NCI-H748 (cell line): ENCODE measurements at regions not wholly inside any gene's neighbourhood (a gene's known extent, or its start where the extent isn't known, plus 50 kb on each side); places are given as distances from the start of the nearest gene placed in this dataset.

Source experiments
- DNase-seq: peaks from one replicate; lab custom pipeline; 2025; ENCODE audit not compliant: unreplicated experiment; lab: John Stamatoyannopoulos, UW

DNA sequence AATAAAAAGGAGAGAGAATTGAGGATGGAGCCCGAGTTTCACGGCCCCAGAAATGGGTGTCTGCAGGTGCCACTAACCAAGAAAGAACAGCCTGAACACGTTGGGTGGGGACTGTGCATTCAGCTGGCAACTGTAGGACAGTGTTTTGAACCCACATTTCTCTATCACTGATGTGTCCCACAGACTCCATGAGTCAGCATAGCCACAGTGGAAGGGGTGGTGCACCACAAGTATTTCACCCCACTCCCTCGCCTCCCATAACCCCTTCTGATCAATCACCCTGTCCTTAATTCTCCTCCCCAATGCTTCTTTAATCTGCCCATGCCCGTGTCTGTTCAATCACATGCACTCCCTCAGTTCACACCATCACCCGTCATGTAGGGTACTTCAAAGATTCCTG is 291.5 kb downstream of the ZNF516 start:
- DNase-seq = no peak

DNA sequence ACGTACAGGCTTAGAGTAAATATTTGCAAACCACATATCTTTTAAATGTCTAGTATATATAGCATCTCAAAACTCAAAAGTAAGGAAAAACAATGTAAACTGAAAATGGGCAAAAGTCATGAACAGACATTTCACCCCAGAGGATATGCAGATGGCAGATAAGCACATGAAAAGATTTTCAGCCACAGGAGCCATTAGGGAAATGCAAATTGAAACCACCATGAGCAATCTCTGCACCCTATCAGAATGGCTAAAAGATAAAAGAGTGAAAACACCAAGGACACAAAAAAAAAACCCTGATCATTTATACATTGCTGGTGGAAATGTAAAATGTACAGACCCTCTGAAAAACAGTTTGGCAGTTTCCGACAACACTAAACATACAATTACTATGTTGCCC is 292.7 kb downstream of the ZNF516 start:
- no peak for DNase-seq

DNA sequence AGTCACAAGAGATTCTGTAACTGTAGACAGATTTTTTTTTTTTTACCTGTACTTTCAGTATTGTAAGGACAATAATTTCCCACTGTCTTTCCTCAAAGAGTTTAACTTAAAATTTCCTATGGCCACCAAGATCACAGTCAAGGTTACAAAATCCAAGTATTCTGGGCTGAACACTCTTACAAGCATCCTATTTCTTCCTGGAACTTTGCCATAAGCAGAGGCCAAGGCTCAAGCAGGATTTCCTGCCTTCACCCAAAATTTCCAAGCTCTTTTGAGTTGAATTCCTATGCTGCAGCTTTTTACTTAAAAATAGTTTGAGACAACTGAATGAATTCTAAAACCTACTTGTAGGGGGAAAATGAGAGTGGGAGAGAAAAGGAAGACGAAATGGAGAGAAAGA is 299.4 kb downstream of the ZNF516 start:
- DNase-seq = no peak

DNA sequence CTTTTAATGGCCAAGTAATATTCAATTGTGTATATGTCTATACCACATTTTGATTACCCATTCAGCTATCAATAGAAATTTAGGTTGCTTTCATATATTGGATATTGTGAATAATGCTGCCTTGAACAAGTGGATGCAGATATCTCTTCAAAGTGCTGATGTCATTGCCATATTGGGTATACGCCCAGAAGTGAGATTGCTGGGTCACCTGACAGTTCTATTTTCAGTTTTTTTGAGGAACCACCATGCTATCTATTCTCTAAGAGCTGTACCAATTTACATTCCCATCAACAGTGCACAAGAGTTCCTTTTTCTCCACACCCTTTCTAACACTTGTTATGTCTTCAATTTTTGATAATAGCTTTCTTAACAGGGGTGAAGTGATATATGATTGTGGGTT is 306.9 kb downstream of the ZNF516 start:
- DNase-seq = no peak

DNA sequence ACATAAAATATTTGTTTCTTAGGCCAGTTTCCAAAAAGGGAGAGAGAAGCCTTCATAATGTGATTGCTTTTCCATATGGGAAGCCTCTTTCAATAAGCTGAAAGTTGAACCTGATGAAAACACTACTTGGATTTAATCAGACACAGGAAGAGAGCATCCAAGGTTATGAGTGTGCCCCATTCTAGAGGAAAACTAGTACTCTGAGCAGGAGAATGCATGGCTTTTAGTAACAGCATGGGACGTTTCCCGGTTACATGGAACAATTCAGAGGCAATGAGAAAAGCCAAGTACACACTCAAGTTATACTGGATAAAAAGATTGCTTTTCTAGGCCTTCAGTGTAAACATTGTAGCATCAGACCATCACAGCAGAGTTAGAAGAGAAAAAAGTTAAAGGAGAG is 315.8 kb downstream of the ZNF516 start:
- no peak for DNase-seq

DNA sequence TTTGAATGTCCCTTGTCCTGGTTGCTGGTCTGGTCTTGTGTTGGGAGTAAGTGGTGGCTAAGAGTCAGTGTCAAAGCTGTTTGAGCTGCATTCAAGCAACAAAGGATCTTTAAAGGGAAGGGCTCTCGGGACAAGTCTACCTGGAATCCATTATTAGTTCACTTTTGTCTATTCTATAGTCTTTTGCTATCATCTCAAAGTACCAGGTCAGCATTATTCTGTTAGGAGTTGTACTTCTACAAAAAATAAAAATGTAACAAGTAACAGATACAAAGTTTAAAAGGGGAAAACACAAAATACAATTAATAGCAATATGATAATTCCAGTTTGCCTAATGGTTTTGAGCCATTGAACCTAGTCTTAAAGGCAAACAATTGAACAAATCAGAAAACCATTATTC is 317.9 kb downstream of the ZNF516 start:
- no peak for DNase-seq

DNA sequence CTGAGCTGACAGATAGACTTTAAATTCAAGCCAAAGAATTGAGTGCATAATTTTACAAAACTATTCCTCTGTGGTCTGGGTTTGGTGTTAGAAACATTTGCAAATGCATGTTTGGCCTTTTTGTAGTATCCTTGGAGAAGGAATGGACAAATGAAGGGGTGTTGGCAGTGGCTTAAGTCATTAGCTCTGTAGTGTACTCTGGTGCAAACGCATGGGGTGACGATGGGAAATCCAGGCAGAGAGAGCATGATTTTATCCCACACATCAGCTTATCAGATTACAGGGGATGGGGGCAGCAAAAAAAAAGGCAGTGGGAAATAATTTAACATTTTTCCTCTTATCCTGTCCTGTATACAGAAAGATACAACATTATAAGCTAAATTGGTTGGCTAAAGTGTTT is 320.6 kb downstream of the ZNF516 start:
- no peak for DNase-seq

DNA sequence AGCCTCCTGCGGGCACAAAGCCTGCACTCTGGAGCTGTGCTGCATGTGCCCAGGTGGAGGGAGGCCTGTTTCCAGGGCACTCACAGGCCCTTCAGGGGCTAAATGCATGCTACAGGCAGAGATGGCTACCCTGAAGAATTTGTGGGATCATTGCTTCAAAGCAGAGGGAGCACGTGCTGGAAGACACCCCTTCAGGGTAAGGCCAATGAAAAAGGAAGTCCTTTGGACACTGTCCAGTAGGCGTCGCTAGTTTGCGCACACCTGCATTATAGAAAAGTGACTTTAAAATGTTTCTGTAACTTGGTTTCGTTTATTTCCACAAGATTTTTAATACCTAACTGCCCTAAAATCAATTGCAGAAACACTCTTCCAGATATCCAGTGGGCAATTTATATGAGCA is 325.3 kb downstream of the ZNF516 start:
- DNase-seq = peak; percentile 18

DNA sequence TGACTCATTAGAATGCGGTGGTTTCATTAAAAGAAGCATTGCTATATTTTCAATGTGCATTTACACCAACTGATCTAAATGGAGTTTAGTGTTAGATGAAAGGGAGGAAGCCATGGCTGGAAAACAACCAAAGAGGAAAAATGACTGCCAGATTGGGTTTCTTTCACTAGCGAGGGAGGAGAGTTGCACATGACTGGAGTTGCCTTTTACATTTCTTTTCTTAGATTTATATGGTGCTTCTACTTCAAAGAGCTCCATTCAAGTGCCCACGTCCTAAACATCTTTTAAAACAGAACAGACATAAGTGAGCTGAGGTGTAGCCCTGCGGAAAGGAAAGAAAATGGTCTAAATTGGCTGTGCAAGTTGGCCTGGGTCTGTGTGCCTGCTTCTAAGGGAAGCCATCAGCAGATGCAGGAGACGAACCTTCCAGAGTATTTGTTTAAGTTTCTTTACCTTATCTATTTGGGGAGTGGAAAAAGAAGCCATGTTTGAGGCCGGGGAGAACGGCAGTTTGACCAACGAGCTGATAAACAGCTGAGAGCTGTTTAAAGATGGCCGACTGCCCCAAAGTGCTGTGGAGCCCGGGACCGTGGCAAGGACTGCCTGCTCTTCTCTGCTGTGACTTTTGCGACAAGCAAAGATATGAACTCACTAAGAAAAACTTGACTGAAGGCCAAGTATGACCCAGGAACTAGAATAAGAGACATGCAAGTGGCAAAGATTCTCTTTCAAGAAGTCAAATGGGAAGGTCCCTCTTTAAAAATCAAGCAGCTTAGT is 327.0 kb downstream of the ZNF516 start:
- DNase-seq = no peak

DNA sequence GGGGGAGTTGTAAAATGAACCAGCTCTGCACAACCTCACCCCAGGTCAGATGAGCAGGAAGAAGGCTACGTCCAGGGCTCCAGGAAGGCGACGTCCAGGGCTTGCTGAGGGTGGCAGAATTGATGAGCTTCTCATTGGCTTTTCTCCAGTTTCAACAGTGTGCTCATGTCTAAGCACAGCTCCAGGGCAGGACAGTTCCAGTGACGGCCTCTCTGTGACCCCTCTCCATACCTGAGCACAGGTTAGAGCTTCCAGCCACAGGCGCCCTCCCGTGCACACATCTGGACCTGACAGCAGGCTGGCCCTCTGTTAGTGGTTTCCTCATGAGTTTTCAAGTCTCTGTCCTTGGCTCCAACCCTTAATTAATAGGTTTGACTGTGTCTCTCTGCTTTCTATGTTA is 327.6 kb downstream of the ZNF516 start:
- no peak for DNase-seq

DNA sequence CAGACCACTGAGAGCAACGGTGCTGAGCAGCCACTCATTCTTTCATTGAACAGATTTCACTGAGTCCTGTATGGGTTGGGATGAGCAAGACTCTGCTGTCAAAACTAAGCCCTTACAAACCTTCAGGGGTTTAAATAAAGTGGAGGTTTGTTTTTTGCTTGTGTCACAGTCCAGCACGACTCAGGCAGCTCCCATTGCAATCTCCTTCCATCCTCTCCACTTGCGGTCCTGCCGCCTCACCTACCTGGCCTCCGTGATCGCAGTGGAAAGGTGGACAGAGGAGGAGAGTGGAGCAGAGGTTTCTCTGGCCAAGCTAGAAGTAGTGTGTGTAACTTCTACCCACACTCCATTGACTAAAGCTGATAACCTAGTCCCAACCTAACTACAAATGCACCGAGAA is 332.2 kb downstream of the ZNF516 start:
- no peak for DNase-seq

DNA sequence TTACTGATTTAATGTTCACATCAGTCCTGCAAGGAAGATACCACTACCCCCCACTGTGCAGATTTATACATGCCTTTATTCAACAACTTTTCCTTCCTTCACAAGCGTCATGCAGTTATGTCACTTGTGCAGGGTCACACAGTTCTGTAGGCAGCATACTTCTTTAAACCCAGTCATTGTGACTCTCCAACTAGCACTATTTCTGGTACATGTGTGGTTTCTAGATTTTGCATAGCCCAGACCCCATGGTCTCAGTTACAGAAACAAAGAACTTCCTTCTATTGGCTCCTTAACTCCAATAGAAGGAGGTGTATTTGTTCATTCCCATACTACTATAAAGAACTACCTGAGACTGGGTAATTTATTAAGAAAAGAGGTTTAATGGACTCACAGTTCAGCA is 333.1 kb downstream of the ZNF516 start:
- no peak for DNase-seq

DNA sequence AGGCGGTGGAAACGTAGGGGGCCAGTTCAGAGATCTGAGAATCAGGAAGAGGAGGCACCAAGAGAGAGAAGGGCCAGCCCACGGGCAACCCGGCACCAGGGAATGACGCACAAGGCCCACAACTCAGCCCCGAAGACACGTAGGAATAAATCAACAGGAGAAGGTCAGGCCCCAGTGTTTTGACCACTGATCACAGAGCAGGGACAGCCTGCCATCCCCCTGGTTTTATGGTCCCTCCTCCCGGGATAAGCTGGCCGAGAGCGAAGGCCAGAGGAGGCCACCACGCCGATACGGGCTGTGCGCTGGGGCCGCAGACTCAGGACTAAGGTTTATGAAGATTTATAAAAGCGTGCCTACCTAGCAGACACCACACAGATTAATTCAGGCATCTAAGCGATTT is 341.4 kb downstream of the ZNF516 start:
- no peak for DNase-seq

DNA sequence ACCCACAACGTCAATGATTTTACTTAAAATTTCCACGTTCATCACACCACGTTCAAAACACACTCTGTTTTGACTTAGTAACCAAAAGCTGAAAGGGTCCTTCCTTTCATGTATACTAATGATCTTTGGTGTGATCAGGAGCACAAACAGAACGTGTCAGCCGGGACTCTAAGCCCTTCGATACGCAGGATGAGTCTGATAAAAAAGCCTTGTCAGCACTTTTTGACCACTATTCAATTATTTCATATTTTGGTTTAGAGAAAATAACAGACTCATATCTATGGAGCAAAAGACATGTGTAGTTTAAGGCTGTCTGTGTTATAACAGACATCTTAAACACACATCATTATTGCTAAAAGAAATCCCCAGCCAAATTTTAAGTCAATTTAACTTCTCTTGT is 345.3 kb downstream of the ZNF516 start:
- no peak for DNase-seq

DNA sequence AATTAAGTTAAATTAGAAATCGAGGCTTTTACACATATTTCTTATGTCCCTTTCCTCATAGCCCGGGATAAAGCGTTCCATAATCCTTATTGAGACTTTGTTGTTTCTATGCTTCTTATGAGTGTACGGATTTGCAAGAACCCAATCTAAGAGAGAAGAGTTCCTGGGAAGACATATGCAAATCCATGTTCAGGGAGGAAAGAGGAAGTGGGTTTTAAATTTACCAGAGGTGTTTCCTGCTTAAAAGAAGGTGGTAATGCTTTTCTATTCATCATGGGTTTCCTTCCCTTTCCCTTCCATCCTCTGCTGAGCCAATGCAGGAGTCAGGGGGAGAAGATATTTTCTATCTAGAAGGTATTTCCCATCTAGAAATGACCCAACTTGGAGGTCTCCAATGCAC is 345.8 kb downstream of the ZNF516 start:
- DNase-seq = no peak

DNA sequence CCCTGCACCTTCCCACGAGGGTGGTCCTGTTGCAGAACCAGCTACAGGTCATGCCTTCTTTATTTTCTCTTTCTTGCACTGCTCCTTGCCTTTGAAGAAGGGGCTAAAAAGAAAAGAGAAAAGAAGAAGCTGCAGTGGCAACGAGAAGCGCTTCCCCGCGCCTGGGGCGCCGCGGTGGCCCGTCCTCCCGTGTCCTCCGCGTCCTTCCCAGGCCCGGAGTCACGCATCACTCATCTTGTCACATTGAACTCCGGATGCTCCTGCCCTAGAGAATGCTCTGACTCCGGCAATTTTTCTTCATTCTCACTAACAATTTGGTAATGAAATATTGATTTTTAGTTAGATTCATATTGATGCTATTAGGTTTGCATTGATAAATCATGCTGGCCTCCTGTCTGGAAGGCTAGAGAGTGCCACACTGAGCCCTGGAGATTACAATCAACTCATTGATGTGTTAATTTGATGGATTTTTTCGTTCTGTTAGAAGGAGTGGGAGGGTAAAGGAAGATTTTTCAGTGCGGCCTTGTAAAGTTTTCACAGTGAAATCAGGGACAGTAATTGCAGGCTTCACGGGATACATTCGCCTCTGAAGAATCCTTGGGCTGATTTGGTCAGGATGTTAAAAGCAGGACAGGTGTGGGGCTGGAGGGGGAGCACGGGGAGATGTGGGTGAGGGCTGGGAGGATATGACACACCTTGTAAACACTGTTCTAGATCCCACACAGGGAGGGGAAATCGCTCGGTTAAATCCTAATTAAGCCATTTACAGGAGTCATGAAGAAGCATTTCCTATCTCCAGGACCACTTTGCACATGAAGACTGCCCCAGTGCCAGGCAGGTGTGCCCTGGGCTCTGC is 349.3 kb downstream of the ZNF516 start:
- peak; percentile 22 for DNase-seq

DNA sequence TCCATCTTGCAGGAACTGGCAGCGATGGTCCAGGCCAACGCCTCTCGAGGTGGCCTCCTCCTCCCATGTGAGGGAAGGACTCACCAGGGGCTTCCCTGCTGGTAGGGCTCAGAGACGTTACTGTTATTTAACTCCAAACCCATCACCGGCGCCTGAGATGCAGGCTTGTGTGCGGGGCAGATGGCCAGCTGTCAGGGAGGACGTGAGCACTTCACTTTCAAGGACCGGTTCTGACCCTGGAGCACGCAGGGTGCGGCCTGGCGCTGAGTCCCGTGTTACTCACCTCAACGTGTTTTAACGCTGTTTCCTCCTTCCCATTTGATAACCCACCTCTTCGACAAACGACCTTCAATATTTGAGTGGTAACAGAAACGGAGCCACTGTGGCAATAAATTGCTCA is 350.2 kb downstream of the ZNF516 start:
- DNase-seq = no peak

DNA sequence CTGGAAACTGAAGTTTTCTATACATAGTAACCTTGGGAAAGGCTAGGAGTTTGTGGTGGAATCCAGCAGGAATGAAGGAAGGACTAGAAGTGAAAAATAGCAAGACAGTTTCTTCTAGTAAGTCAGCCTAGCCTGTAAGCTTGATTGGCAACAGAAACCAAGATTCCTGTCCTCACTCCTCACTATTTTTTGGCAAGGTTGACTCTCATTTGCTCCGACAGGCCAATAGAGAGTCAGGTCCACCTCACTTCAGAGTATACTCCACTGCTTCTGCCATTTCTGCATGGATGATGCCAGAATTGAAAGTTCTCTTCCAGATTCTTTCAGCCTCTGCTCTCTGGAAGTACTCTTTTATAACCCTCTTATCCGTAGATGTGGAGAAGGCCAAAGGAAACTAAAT is 352.4 kb downstream of the ZNF516 start:
- no peak for DNase-seq

DNA sequence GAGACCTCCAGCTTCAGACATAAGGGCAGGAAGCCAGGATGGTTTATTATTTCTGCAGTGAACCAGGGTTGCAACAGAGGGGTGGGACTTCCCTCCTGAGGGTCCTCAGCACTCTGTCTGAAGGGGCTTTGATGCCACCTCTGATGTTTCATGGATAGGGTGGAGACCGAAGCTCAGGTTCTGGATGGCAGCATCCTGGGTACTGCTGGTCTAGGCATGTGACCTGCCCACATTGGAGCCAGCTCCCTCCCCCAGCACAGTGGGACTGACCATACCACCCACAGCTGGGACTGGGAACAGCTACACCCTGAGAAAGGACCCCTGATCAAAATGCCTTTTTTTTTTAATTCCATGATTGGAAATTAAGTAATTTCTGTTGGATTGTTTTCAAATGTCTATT is 355.2 kb downstream of the ZNF516 start:
- no peak for DNase-seq

DNA sequence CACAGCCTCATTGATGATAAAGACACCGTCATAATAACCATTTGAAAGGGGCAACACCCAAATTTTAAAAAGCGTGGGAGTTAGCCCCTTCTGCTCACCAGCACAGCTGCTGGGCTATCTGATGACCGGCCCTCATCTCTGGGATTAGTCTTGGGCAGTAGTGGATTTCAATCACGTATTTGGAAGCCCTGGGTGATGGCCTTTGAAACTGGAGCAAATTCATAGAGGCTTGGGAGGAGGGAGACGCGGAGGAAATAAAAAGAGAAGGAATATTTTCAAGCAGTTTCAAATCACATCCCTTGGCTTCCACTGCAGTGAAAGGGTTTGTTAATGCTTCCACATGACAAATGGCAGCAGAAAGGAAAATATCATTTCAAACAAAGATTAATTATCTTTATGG is 357.8 kb downstream of the ZNF516 start:
- no peak for DNase-seq

DNA sequence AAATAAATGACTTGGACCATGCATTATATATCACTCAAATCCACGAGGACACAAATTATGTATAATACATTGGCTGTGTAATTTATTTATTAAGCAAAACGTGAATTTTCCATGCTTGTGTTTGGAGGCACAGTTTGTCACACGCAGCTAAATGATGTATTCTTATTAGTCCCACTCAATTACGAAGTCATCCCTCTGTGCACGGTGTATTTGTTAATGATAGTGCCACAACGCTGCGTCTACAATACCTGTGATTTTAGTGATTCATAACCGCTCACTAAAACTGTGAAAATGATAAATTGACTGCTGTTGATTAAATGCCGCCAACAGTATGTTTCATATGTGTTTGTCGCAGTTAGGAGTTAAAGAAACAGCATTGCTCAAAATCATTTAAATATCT is 358.3 kb downstream of the ZNF516 start:
- DNase-seq = no peak

DNA sequence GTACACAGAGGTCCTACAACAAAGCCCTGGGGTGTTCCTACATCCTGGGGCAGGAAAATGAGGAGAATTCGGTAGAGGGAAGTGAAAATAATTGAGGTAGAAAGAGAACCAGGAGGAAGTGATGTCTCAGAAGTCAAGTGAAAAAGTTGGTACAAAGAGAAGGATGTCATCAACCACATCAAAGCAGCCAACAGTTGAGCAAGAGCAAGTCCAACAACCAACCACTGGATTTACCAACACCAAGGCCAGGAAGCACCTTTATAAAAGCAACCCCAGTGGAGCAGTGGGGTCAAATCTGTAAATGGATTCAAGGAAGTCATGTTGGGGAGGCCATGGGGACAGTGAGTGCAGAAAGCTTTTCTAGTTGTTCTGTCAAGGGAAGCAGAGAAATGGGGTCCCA is 360.4 kb downstream of the ZNF516 start:
- no peak for DNase-seq

DNA sequence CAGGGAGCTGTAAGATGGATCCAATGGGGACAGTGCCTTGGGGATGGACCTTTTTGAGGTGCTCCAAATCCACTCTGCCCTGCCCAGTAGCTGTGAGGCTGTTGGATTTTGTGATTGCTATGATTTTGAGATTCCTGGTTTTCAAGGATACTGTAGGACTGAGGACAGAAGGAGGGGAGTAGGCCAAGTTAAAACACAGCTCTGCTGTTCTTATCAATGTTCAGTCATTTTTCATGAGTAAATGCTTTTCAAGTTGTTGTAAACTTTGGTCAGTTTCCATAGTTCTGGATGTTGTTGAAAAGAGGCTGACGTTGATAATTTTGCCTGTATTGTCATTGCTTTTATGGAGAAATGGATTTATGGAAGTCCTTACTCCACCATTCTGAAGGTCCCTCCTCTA is 361.2 kb downstream of the ZNF516 start:
- no peak for DNase-seq
